ENCODE measurements at regions not wholly inside any gene's neighbourhood (a gene's known extent, or its start where the extent isn't known, plus 50 kb on each side); places are given as distances from the start of the nearest gene placed in this dataset.

- H3K9me3 ChIP-seq (ENCODE audit: control insufficient read depth in 2 of 2, insufficient read depth in 1 of 2, low read length in 1 of 2), result no peaks in the 10 kb centered on the region
- H3K4me1 ChIP-seq (ENCODE audit: control insufficient read depth in 2 of 2, insufficient read depth in 2 of 2, low read length in 2 of 2), result no peaks in the 10 kb centered on the region
- no peaks in the 10 kb centered on the region for H3K27me3 ChIP-seq (ENCODE audit: control insufficient read depth in 2 of 2, insufficient read depth in 1 of 2, low read length in 1 of 2)
- no peaks in the 10 kb centered on the region for H3K36me3 ChIP-seq (ENCODE audit: control insufficient read depth in 2 of 2, insufficient read depth in 2 of 2, low read length in 1 of 2)
- H3K4me3 ChIP-seq (ENCODE audit: low read length in 2 of 2), result no peak overlapping the region
- H3K27ac ChIP-seq (ENCODE audit: low read depth in 1 of 2, low read length in 1 of 2), result no peak overlapping the region
- WGBS, result 93% methylated on average over 2 of the region's 2 CpGs
- no peak for DNase-seq (ENCODE audit: low read depth in 6 of 9, low spot score in 9 of 9)
Observed at GRCh38 chr20:60501048-60501447, 542.8 kb downstream of the CDH26 start.

DNA sequence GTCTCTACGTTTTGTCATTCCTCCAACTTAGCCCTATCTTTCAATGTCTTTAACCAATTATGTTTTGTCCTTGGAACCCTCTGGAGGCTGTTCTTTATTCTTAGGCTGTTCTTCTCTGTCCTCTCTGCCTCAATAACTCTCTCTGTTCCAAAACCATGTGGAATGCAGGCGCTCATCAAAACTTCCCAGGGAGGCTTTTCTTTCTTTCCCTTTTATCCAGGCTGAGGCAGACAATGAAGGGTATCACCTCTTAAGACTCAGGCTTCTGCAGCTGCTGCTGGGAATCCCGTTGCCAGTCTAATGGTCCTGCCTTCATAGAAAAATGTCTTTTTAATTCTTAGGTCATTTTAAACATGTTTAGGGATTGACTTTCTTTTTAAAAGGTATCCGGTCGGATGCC lies 544.7 kb downstream of the CDH26 start:
- 95% methylated on average over 5 of the region's 5 CpGs for WGBS
- no peaks in the 10 kb centered on the region for H3K27me3 ChIP-seq (ENCODE audit: control insufficient read depth in 2 of 2, insufficient read depth in 1 of 2, low read length in 1 of 2)
- no peak for DNase-seq (ENCODE audit: low read depth in 6 of 9, low spot score in 9 of 9)
- H3K4me3 ChIP-seq (ENCODE audit: low read length in 2 of 2), result no peak overlapping the region
- no peaks in the 10 kb centered on the region for H3K36me3 ChIP-seq (ENCODE audit: control insufficient read depth in 2 of 2, insufficient read depth in 2 of 2, low read length in 1 of 2)
- H3K9me3 ChIP-seq (ENCODE audit: control insufficient read depth in 2 of 2, insufficient read depth in 1 of 2, low read length in 1 of 2), result no peaks in the 10 kb centered on the region
- no peaks in the 10 kb centered on the region for H3K4me1 ChIP-seq (ENCODE audit: control insufficient read depth in 2 of 2, insufficient read depth in 2 of 2, low read length in 2 of 2)
- no peak overlapping the region for H3K27ac ChIP-seq (ENCODE audit: low read depth in 1 of 2, low read length in 1 of 2)

- no peaks in the 10 kb centered on the region for H3K36me3 ChIP-seq (ENCODE audit: control insufficient read depth in 2 of 2, insufficient read depth in 2 of 2, low read length in 1 of 2)
- H3K27ac ChIP-seq (ENCODE audit: low read depth in 1 of 2, low read length in 1 of 2), result no peak overlapping the region
- H3K9me3 ChIP-seq (ENCODE audit: control insufficient read depth in 2 of 2, insufficient read depth in 1 of 2, low read length in 1 of 2), result no peaks in the 10 kb centered on the region
- H3K27me3 ChIP-seq (ENCODE audit: control insufficient read depth in 2 of 2, insufficient read depth in 1 of 2, low read length in 1 of 2), result no peaks in the 10 kb centered on the region
- no peak for DNase-seq (ENCODE audit: low read depth in 6 of 9, low spot score in 9 of 9)
- H3K4me1 ChIP-seq (ENCODE audit: control insufficient read depth in 2 of 2, insufficient read depth in 2 of 2, low read length in 2 of 2), result no peaks in the 10 kb centered on the region
- H3K4me3 ChIP-seq (ENCODE audit: low read length in 2 of 2), result no peak overlapping the region
- WGBS, result 71% methylated on average over 3 of the region's 3 CpGs
Observed at GRCh38 chr20:60505423-60505822, 547.2 kb downstream of the CDH26 start.

DNA sequence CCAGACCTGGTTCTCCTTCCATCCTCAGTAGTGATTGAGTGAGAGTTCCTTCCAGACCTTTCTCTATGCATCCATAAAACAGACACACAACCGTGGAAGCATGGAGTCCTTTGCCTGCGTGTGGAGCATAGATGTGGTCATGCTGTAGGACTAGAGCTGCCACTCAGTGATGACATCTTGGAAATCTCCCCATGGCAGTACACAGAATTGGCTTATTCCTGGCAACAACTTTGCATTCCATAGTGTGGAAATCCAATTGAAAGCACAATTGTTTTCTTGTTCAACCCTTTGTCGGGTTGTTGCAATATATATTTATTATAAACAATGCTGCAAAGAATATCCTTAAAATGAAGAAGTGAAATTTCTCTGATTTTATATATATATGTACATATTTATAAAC lies 547.8 kb downstream of the CDH26 start:
- Histone ChIP-seq H3K27me3 (ENCODE audit: control insufficient read depth in 2 of 2, insufficient read depth in 1 of 2, low read length in 1 of 2) (no peaks in the 10 kb centered on the region), H3K9me3 (ENCODE audit: control insufficient read depth in 2 of 2, insufficient read depth in 1 of 2, low read length in 1 of 2) (no peaks in the 10 kb centered on the region), H3K4me3 (ENCODE audit: low read length in 2 of 2) (no peak overlapping the region), H3K27ac (ENCODE audit: low read depth in 1 of 2, low read length in 1 of 2) (no peak overlapping the region), H3K4me1 (ENCODE audit: control insufficient read depth in 2 of 2, insufficient read depth in 2 of 2, low read length in 2 of 2) (no peaks in the 10 kb centered on the region), H3K36me3 (ENCODE audit: control insufficient read depth in 2 of 2, insufficient read depth in 2 of 2, low read length in 1 of 2) (no peaks in the 10 kb centered on the region)
- no peak for DNase-seq (ENCODE audit: low read depth in 6 of 9, low spot score in 9 of 9)
- 95% methylated on average over 3 of the region's 3 CpGs for WGBS

DNA sequence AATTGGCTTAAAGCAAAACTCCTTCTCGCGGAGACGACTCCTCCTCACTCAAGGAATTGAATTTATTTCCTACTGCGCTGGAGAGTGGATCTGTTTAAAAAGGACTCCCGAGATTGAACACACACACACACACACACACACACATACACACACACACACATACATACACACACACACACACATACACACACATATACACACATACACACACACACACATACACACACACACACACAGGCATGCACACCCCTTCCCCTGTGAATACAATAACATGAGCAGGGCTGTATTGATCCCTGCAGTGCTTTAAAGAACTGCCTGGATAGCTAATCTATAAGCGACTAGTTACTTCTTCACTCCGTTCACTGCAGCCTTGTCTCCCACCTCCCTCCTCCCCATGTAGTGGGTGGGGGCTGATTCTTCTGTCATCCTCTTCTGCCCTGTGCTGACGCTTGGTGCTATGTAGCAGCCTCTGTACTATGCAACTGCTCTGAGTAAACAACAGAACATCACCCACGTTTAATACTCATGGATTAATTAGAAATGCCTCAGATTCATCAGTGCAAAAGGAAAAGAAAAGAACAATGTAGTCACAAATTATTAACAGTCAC lies 549.0 kb downstream of the CDH26 start:
- DNase-seq (ENCODE audit: low read depth in 6 of 9, low spot score in 9 of 9), result no peak
- no peak overlapping the region for H3K4me3 ChIP-seq (ENCODE audit: low read length in 2 of 2)

GRCh38 chr20:60509407-60509806 lies 551.2 kb downstream of the CDH26 start:
- 90% methylated on average over 4 of the region's 4 CpGs for WGBS
- Histone ChIP-seq H3K9me3 (ENCODE audit: control insufficient read depth in 2 of 2, insufficient read depth in 1 of 2, low read length in 1 of 2) (no peaks in the 10 kb centered on the region), H3K27me3 (ENCODE audit: control insufficient read depth in 2 of 2, insufficient read depth in 1 of 2, low read length in 1 of 2) (no peaks in the 10 kb centered on the region), H3K27ac (ENCODE audit: low read depth in 1 of 2, low read length in 1 of 2) (no peak overlapping the region), H3K36me3 (ENCODE audit: control insufficient read depth in 2 of 2, insufficient read depth in 2 of 2, low read length in 1 of 2) (no peaks in the 10 kb centered on the region), H3K4me3 (ENCODE audit: low read length in 2 of 2) (no peak overlapping the region), H3K4me1 (ENCODE audit: control insufficient read depth in 2 of 2, insufficient read depth in 2 of 2, low read length in 2 of 2) (no peaks in the 10 kb centered on the region)
- no peak for DNase-seq (ENCODE audit: low read depth in 6 of 9, low spot score in 9 of 9)

More for the DNA sequence above, 549.0 kb downstream of the CDH26 start:
- Histone ChIP-seq H3K27ac (ENCODE audit: low read depth in 1 of 2, low read length in 1 of 2) (no peak overlapping the region), H3K4me1 (ENCODE audit: control insufficient read depth in 2 of 2, insufficient read depth in 2 of 2, low read length in 2 of 2) (no peaks in the 10 kb centered on the region), H3K36me3 (ENCODE audit: control insufficient read depth in 2 of 2, insufficient read depth in 2 of 2, low read length in 1 of 2) (no peaks in the 10 kb centered on the region), H3K9me3 (ENCODE audit: control insufficient read depth in 2 of 2, insufficient read depth in 1 of 2, low read length in 1 of 2) (no peaks in the 10 kb centered on the region), H3K27me3 (ENCODE audit: control insufficient read depth in 2 of 2, insufficient read depth in 1 of 2, low read length in 1 of 2) (no peaks in the 10 kb centered on the region)
- WGBS, result 81% methylated on average over 9 of the region's 9 CpGs

- Histone ChIP-seq H3K27ac (ENCODE audit: low read depth in 1 of 2, low read length in 1 of 2) (no peak overlapping the region), H3K27me3 (ENCODE audit: control insufficient read depth in 2 of 2, insufficient read depth in 1 of 2, low read length in 1 of 2) (no peaks in the 10 kb centered on the region), H3K4me1 (ENCODE audit: control insufficient read depth in 2 of 2, insufficient read depth in 2 of 2, low read length in 2 of 2) (no peaks in the 10 kb centered on the region), H3K36me3 (ENCODE audit: control insufficient read depth in 2 of 2, insufficient read depth in 2 of 2, low read length in 1 of 2) (no peaks in the 10 kb centered on the region), H3K9me3 (ENCODE audit: control insufficient read depth in 2 of 2, insufficient read depth in 1 of 2, low read length in 1 of 2) (no peaks in the 10 kb centered on the region), H3K4me3 (ENCODE audit: low read length in 2 of 2) (no peak overlapping the region)
- DNase-seq (ENCODE audit: low read depth in 6 of 9, low spot score in 9 of 9), result no peak
- 69% methylated on average over 4 of the region's 4 CpGs for WGBS
Observed at GRCh38 chr20:60510356-60510755, 552.1 kb downstream of the CDH26 start.

- H3K4me1 ChIP-seq (ENCODE audit: control insufficient read depth in 2 of 2, insufficient read depth in 2 of 2, low read length in 2 of 2), result no peaks in the 10 kb centered on the region
- no peaks in the 10 kb centered on the region for H3K9me3 ChIP-seq (ENCODE audit: control insufficient read depth in 2 of 2, insufficient read depth in 1 of 2, low read length in 1 of 2)
- DNase-seq (ENCODE audit: low read depth in 6 of 9, low spot score in 9 of 9), result no peak
- H3K36me3 ChIP-seq (ENCODE audit: control insufficient read depth in 2 of 2, insufficient read depth in 2 of 2, low read length in 1 of 2), result no peaks in the 10 kb centered on the region
- no peak overlapping the region for H3K4me3 ChIP-seq (ENCODE audit: low read length in 2 of 2)
- no peak overlapping the region for H3K27ac ChIP-seq (ENCODE audit: low read depth in 1 of 2, low read length in 1 of 2)
- no peaks in the 10 kb centered on the region for H3K27me3 ChIP-seq (ENCODE audit: control insufficient read depth in 2 of 2, insufficient read depth in 1 of 2, low read length in 1 of 2)
- 91% methylated on average over 4 of the region's 4 CpGs for WGBS
Observed at GRCh38 chr20:60512443-60512842, 554.2 kb downstream of the CDH26 start.

DNA sequence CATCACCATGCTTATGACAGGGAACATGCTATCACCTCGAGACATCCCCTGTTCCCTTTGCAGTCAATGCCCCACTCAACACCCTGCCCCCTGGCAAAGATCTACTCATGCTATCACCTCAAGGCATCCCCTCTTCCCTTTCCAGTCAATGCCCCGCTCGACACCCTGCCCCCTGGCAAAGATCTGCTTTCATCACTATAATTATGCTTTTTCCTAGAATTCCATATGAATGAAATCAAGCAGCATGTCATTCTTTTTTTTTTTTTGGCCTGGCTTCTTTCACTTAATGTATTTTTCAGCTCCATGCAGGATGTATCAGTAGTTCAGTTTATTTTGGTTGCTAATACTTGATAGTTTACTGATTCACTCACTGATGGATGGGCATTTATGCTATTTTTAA lies 554.9 kb downstream of the CDH26 start:
- H3K27me3 ChIP-seq (ENCODE audit: control insufficient read depth in 2 of 2, insufficient read depth in 1 of 2, low read length in 1 of 2), result no peaks in the 10 kb centered on the region
- 88% methylated on average over 3 of the region's 3 CpGs for WGBS
- no peak overlapping the region for H3K4me3 ChIP-seq (ENCODE audit: low read length in 2 of 2)
- H3K36me3 ChIP-seq (ENCODE audit: control insufficient read depth in 2 of 2, insufficient read depth in 2 of 2, low read length in 1 of 2), result no peaks in the 10 kb centered on the region
- H3K4me1 ChIP-seq (ENCODE audit: control insufficient read depth in 2 of 2, insufficient read depth in 2 of 2, low read length in 2 of 2), result no peaks in the 10 kb centered on the region
- no peak overlapping the region for H3K27ac ChIP-seq (ENCODE audit: low read depth in 1 of 2, low read length in 1 of 2)
- DNase-seq (ENCODE audit: low read depth in 6 of 9, low spot score in 9 of 9), result no peak
- no peaks in the 10 kb centered on the region for H3K9me3 ChIP-seq (ENCODE audit: control insufficient read depth in 2 of 2, insufficient read depth in 1 of 2, low read length in 1 of 2)

DNA sequence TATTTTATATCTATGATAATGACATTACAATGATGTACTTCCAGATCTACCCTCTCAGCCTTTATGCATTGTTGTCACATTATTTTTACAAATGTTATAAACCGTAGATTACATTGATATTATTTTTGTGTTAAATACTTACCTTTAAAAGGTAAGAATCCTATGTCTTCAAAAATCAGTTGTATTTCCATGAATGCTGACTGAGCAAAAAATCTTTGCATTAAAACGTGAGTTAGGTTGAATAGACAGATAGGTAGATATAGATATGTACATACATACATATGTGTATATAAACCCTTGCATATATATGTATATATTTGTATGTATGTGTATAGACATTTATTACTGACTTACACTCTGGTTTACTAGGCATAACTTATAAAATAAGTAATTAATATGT lies 558.2 kb downstream of the CDH26 start:
- no peak overlapping the region for H3K4me3 ChIP-seq (ENCODE audit: low read length in 2 of 2)
- H3K36me3 ChIP-seq (ENCODE audit: control insufficient read depth in 2 of 2, insufficient read depth in 2 of 2, low read length in 1 of 2), result no peaks in the 10 kb centered on the region
- H3K4me1 ChIP-seq (ENCODE audit: control insufficient read depth in 2 of 2, insufficient read depth in 2 of 2, low read length in 2 of 2), result no peaks in the 10 kb centered on the region
- 95% methylated on average over 2 of the region's 2 CpGs for WGBS
- no peak for DNase-seq (ENCODE audit: low read depth in 6 of 9, low spot score in 9 of 9)
- no peak overlapping the region for H3K27ac ChIP-seq (ENCODE audit: low read depth in 1 of 2, low read length in 1 of 2)
- H3K27me3 ChIP-seq (ENCODE audit: control insufficient read depth in 2 of 2, insufficient read depth in 1 of 2, low read length in 1 of 2), result no peaks in the 10 kb centered on the region
- no peaks in the 10 kb centered on the region for H3K9me3 ChIP-seq (ENCODE audit: control insufficient read depth in 2 of 2, insufficient read depth in 1 of 2, low read length in 1 of 2)

Measured in thymus (tissue), 11 donors.